ENCODE measurements at regions not wholly inside any gene's neighbourhood (a gene's known extent, or its start where the extent isn't known, plus 50 kb on each side); places are given as distances from the start of the nearest gene placed in this dataset.

- TF ChIP-seq POLR2A (IDR thresholded peaks at IDR 0.05) (no peak), CTCF (IDR thresholded peaks at IDR 0.05) (no peak)
These were observed 79.9 kb upstream of the POLG start for GRCh38 chr15:89414571-89414970.

Measured in uterus (tissue), 2 donors.